SK-N-SH treated with all-trans-retinoic acid at 6 μM for 48 hours (cell line): ENCODE measurements at regions not wholly inside any gene's neighbourhood (a gene's known extent, or its start where the extent isn't known, plus 50 kb on each side); places are given as distances from the start of the nearest gene placed in this dataset.

Source experiments
- ATAC-seq: fragments of 200-7000 bp; cut with Tn5 transposase; 3 replicates; pipeline ENCODE4 v1.9.1; 2020; ENCODE audit warnings: mild to moderate bottlenecking, moderate library complexity
- ARNTL ChIP-seq: fragments of 450-650 bp; formaldehyde crosslinking; IDR thresholded peaks from 2 replicates; pipeline ENCODE4 v1.5.0; 2020; ENCODE audit warnings: low read depth, mild to moderate bottlenecking, moderate library complexity, borderline replicate concordance
- BACH2 ChIP-seq: fragments of 250-450 bp; sonication (Bioruptor Pico); IDR thresholded peaks from 2 replicates; pipeline ENCODE4 v1.9.0; 2021; ENCODE audit warnings: mild to moderate bottlenecking, borderline replicate concordance
- CREB5 ChIP-seq: fragments of 250-450 bp; sonication (Bioruptor Pico); IDR thresholded peaks from 2 replicates; pipeline ENCODE4 v1.5.1; 2020; ENCODE audit warnings: low read depth, mild to moderate bottlenecking, moderate library complexity
- CSDC2 ChIP-seq: fragments of 250-450 bp; sonication (Bioruptor Pico); IDR thresholded peaks from 2 replicates; pipeline ENCODE4 v1.5.0; 2020; ENCODE audit warnings: mild to moderate bottlenecking, moderate library complexity
- GLIS3 ChIP-seq: fragments of 250-450 bp; sonication (Bioruptor Pico); IDR thresholded peaks from 2 replicates; pipeline ENCODE4 v1.5.0; 2020; ENCODE audit warnings: mild to moderate bottlenecking, moderate library complexity
- ISL1 ChIP-seq: fragments of 250-450 bp; sonication (Bioruptor Pico); IDR thresholded peaks from 2 replicates; pipeline ENCODE4 v2.1.2; 2022; ENCODE audit warnings: mild to moderate bottlenecking, moderate library complexity
- OSR1 ChIP-seq: fragments of 250-450 bp; sonication (Bioruptor Pico); IDR thresholded peaks from 2 replicates; pipeline ENCODE4 v1.8.0; 2022; ENCODE audit warnings: moderate library complexity, mild to moderate bottlenecking, inconsistent platforms
- PPARA ChIP-seq: fragments of 250-450 bp; sonication (Bioruptor Pico); IDR thresholded peaks from 2 replicates; pipeline ENCODE4 v1.5.0; 2020; ENCODE audit warnings: mild to moderate bottlenecking, borderline replicate concordance
- SNAI2 ChIP-seq: fragments of 250-450 bp; sonication (Bioruptor Pico); IDR thresholded peaks from 2 replicates; pipeline ENCODE4 v1.5.0; 2020; ENCODE audit warnings: mild to moderate bottlenecking, moderate library complexity
- TCF4 ChIP-seq: fragments of 250-450 bp; sonication (Bioruptor Pico); IDR thresholded peaks from 2 replicates; pipeline ENCODE4 v1.8.0; 2021; ENCODE audit warnings: mild to moderate bottlenecking, moderate library complexity, borderline replicate concordance
- TOX ChIP-seq: fragments of 250-450 bp; sonication (Bioruptor Pico); IDR thresholded peaks from 2 replicates; pipeline ENCODE4 v1.8.0; 2021; ENCODE audit warnings: mild to moderate bottlenecking, moderate library complexity, borderline replicate concordance
- TSHZ2 ChIP-seq: fragments of 250-450 bp; sonication (Bioruptor Pico); IDR thresholded peaks from 2 replicates; pipeline ENCODE4 v1.5.0; 2020; ENCODE audit warnings: mild to moderate bottlenecking, moderate library complexity
- ZC3H10 ChIP-seq: fragments of 250-450 bp; sonication (Bioruptor Pico); IDR thresholded peaks from 2 replicates; pipeline ENCODE4 v1.5.1; 2021; ENCODE audit warnings: mild to moderate bottlenecking, moderate library complexity
- ZFP3 ChIP-seq: fragments of 250-450 bp; sonication (Bioruptor Pico); IDR thresholded peaks from 2 replicates; pipeline ENCODE4 v1.5.0; 2020; ENCODE audit warnings: mild to moderate bottlenecking, moderate library complexity
- ZFP30 ChIP-seq: fragments of 450-650 bp; formaldehyde crosslinking; IDR thresholded peaks from 2 replicates; pipeline ENCODE4 v1.5.0; 2022; ENCODE audit warnings: mild to moderate bottlenecking, moderate library complexity
- ZNF565 ChIP-seq: fragments of 450-650 bp; formaldehyde crosslinking; conservative IDR thresholded peaks from 2 replicates; pipeline ENCODE4 v1.5.0; 2020; ENCODE audit warnings: low read depth, mild to moderate bottlenecking, moderate library complexity
- ZNF70 ChIP-seq: fragments of 450-650 bp; formaldehyde crosslinking; IDR thresholded peaks from 2 replicates; pipeline ENCODE4 v1.5.0; 2020; ENCODE audit warnings: mild to moderate bottlenecking, moderate library complexity
- TF ChIP-seq, protein P1 (sequence below): fragments of 250-450 bp; sonication (Bioruptor Pico); IDR thresholded peaks from 2 replicates; pipeline ENCODE4 v1.5.1; 2021; ENCODE audit warnings: mild to moderate bottlenecking, moderate library complexity
- TF ChIP-seq, protein P2 (sequence below): fragments of 250-450 bp; sonication (Bioruptor Pico); IDR thresholded peaks from 2 replicates; pipeline ENCODE4 v1.8.0; 2021; ENCODE audit warnings: low read depth, mild to moderate bottlenecking, moderate library complexity, borderline replicate concordance

GRCh38 chr18:40824291-40824690 is 1130.7 kb upstream of the PIK3C3 start (continued):
- no peak for TF ChIP-seq TSHZ2 (CRISPR knock-in tag)
- TF ChIP-seq TCF4 (CRISPR knock-in tag), result no peak

GRCh38 chr18:40821596-40822243 is 1133.3 kb upstream of the PIK3C3 start:
- no peak for ATAC-seq
- no peak for TF ChIP-seq ZNF70 (CRISPR knock-in tag)
- TF ChIP-seq PPARA (CRISPR knock-in tag), result no peak
- no peak for TF ChIP-seq TCF4 (CRISPR knock-in tag)
- TF ChIP-seq CSDC2 (CRISPR knock-in tag), result no peak
- TF ChIP-seq GLIS3 (CRISPR knock-in tag), result no peak
- no peak for TF ChIP-seq ZFP30 (CRISPR knock-in tag)
- no peak for TF ChIP-seq ARNTL (CRISPR knock-in tag)
- no peak for TF ChIP-seq ZNF565 (CRISPR knock-in tag)
- TF ChIP-seq, protein P1, sequence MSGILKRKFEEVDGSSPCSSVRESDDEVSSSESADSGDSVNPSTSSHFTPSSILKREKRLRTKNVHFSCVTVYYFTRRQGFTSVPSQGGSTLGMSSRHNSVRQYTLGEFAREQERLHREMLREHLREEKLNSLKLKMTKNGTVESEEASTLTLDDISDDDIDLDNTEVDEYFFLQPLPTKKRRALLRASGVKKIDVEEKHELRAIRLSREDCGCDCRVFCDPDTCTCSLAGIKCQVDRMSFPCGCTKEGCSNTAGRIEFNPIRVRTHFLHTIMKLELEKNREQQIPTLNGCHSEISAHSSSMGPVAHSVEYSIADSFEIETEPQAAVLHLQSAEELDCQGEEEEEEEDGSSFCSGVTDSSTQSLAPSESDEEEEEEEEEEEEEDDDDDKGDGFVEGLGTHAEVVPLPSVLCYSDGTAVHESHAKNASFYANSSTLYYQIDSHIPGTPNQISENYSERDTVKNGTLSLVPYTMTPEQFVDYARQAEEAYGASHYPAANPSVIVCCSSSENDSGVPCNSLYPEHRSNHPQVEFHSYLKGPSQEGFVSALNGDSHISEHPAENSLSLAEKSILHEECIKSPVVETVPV, result no peak
- no peak for TF ChIP-seq ZFP3 (CRISPR knock-in tag)
- no peak for TF ChIP-seq ZC3H10 (CRISPR knock-in tag)
- no peak for TF ChIP-seq CREB5 (CRISPR knock-in tag)
- TF ChIP-seq ISL1, result no peak
- no peak for TF ChIP-seq BACH2 (CRISPR knock-in tag)
- no peak for TF ChIP-seq SNAI2
- TF ChIP-seq TOX (CRISPR knock-in tag), result no peak
- TF ChIP-seq, protein P2, sequence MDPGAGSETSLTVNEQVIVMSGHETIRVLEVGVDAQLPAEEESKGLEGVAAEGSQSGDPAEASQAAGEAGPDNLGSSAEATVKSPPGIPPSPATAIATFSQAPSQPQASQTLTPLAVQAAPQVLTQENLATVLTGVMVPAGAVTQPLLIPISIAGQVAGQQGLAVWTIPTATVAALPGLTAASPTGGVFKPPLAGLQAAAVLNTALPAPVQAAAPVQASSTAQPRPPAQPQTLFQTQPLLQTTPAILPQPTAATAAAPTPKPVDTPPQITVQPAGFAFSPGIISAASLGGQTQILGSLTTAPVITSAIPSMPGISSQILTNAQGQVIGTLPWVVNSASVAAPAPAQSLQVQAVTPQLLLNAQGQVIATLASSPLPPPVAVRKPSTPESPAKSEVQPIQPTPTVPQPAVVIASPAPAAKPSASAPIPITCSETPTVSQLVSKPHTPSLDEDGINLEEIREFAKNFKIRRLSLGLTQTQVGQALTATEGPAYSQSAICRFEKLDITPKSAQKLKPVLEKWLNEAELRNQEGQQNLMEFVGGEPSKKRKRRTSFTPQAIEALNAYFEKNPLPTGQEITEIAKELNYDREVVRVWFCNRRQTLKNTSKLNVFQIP (CRISPR knock-in tag), result no peak

- ATAC-seq, result no peak
- peak; percentile 47 for TF ChIP-seq ISL1
- no peak for TF ChIP-seq TOX (CRISPR knock-in tag)
- TF ChIP-seq CREB5 (CRISPR knock-in tag), result no peak
- TF ChIP-seq OSR1 (CRISPR knock-in tag), result no peak
These were observed 1142.0 kb upstream of the PIK3C3 start for GRCh38 chr18:40812981-40813515.

- ATAC-seq, result no peak
- TF ChIP-seq, protein P2 (CRISPR knock-in tag), result no peak
- TF ChIP-seq TSHZ2 (CRISPR knock-in tag) (no peak), GLIS3 (CRISPR knock-in tag) (no peak), SNAI2 (no peak), CSDC2 (CRISPR knock-in tag) (no peak), ZFP3 (CRISPR knock-in tag) (no peak), ZNF565 (CRISPR knock-in tag) (no peak), TCF4 (CRISPR knock-in tag) (no peak), BACH2 (CRISPR knock-in tag) (no peak), PPARA (CRISPR knock-in tag) (no peak), ZNF70 (CRISPR knock-in tag) (no peak)
These were observed 1144.7 kb upstream of the PIK3C3 start for GRCh38 chr18:40810372-40810771.
